NCI-H524 treated with DMSO at 0.1 percent for 48 hours (cell line): ENCODE measurements at regions not wholly inside any gene's neighbourhood (a gene's known extent, or its start where the extent isn't known, plus 50 kb on each side); places are given as distances from the start of the nearest gene placed in this dataset.

Source experiments
- DNase-seq: peaks from one replicate; lab custom pipeline; 2025; lab: John Stamatoyannopoulos, UW

DNA sequence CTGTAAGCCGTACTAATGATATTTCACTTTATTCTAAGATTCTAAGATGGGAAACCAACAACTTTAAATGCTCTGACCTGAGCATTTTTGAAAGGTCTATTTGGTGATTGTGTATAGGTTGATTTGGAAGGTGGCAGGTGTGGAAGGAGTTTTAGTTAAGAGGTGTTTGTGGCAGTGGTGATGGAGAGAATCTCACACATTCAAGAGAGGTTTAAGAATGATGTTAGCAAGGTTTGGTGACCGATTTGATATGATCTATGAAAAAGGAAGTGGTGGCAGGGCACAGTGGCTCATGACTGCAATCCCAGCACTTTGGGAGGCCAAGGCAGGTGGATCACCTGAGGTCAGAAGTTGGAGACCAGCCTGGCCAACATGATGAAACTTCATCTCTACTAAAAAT is 319.2 kb upstream of the CD180 start:
- DNase-seq = no peak

DNA sequence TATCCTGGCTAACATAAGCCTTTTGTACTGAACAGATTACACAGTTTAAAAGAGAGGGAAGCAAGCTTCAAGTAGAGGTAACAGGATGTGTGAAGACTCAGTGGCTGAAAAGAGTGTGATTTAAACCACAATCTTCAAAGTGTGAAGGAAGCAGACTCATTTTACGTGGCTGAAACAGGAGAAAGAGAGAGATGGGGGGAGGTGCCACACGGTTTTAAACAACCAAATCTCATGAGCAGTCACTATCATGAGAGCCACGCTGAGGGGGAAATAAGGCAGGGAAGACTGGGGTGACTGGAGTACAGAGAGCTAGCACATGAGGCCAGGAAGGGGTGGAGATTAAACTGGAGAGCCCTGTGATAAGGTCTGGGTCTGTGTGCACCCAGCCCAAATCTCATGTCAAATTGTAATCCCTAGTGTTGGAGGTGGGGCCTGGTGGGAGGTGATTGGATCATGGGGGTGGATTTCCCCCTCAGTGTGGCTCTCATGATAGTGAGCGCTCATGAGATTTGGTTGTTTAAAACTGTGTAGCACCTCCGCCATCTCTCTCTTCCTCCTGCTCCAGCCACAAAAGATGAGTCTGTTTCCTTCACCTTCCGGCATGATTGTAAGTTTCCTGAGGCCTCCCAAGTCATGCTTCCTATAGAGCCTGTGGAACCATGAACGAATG is 318.6 kb upstream of the CD180 start:
- DNase-seq = no peak

DNA sequence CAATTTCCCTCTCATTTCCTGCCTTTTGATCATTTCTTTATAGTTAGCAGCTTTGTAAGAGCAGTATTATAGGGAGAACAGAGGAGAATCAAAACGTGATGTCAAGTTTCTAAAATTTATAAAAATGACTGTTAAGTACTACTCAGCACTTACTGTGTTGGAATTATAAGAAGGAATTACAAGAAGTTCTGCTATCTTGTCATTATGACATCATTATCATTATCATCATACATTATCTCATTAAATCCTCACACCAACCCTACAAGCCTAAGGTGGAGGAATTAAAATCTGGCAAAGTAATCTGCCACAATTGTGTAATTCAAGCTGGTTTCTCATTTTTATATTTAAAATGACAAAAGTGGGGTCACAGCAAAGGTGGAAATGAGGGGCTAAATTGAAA is 316.2 kb upstream of the CD180 start:
- no peak for DNase-seq

DNA sequence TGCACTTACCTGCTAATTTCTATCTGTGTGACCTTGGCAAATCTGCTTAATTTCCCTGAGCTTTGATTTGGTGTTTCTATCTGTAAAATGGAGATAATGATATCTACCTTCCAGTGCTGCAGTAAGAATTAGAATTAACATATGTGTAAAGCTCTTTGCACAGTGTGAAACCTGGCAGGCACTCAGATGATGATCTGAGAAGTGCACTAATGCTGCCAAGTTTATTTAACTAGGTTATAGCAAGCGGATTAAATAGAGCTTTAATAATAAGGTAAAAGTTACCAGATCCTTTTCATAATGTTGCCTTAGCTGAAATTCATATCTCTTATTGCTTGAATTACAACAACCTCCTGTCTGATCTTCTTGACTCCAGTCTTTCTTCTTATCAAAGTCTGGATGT is 315.3 kb upstream of the CD180 start:
- no peak for DNase-seq

DNA sequence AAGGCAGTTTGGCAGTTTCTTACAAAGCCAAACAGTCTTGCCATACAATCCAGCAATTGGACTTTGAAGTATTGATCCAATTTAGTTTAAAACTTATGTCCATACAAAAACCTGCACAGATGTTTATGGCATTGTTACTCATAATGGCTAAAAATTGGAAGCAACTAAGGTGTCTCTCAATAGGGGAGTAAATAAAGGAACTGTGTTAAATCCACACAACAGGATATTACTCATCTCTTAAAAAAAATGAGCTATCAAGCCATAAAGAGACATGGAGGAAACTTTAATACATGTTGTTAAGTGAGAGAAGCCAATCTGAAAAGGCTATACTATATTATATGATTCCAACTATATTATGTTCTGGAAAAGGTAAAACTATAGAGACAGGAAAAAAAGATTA is 313.6 kb upstream of the CD180 start:
- no peak for DNase-seq

DNA sequence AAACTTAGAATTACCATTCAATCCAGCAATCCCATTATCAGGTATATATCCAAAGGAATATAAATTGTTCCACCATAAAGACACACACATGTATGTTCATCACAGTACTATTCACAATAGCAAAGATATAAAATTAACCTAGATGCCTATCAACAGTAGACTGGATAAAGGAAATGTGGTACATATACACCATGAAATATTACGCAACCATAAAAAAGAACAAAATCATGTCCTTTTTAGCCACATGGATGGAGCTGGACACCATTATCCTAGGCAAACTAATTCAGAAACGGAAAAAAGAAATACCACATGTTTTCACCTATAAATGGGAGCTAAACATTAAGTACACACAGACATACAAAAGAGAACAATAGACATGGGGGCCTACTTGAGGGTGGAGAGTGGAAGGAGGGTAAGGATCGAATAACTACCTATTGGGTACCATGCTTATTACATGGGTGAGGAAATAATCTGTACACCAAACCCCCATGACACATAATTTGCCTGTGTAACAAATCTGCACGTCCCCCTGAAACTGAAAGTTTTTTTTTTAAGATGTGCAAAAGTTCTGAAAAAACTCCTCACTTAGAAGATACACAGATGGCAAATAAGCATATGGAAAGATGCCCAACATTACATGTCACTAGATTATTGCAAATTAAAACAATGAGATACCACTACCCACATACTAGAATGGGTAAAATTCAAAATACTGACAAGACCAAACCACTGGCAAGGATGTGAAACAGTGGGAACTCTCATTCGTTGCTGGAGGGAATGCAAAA is 313.0 kb upstream of the CD180 start:
- DNase-seq = no peak

DNA sequence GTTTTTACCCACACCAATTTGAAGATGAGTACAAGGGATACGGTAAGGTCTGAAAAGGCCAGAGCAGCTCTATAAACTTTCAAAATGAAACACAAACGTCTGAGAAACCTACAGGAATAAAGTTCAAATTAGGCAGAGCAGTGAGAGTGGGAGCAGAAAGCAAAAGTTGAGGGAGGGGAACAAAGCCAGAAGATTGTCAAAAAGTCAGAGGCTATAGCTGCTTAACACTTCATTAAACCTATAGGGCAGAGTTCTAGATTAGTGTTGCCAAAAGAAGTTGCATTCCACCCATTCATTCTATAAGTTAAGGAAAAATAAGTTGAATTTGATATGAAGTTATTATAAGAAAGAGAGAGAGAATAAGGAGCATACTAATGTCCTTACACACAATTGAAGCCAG is 309.6 kb upstream of the CD180 start:
- DNase-seq = no peak

DNA sequence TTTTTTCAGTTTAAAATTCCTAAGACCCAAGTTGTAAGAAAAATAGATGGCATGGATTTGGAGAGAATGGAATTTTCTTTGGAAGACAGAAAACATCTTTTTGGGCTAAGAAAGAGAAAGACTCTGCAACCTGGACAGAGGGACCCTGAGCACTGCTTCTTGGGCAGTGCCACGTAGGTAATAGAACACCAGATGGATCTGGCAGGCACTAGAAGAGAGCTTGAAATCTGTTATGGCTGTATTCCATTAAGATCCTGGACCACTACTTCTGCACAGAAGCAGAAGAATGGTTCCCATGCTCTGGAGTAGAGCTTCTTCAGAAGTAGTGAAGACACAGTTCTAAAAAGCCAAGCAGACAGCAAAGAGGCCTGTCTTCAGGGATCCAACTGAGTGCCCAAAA is 306.4 kb upstream of the CD180 start:
- DNase-seq = no peak

DNA sequence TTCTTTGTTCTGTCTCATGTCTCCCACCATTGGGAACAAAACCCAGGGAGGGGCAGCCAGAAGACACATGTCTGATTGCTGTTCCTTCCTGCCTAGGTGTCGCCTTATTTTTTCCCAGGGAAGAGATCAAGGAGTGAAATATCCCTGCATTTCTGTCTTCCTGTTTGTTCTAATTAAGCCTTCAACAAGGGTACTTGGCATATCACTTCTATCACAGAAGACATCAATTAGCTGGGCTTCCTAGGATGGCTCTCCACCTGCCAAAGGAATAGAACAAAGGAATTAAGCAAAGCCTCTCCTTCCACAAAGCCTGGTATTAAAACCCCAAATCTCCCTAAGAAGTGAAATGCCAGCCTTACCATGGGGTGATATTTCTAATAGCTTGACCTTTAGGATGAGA is 299.5 kb upstream of the CD180 start:
- DNase-seq = no peak

DNA sequence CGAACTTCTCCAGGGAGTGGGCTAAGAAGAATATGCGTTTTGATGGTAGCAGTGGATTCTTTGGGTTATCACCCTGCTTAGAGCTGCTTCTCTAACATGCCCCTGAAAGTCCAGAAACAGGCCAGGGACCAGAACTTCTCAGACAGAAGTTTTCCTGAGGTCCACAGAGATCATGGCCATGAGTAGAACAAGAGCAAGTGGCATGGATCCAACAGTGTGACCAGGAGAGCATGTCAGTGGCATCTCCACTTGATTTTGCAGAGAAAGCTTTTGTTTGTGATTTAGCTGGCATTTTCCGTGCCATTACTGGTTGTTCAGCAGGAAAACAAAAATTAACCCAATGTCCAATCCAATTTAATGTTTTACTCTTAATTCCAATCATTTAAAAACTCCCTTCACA is 298.5 kb upstream of the CD180 start:
- no peak for DNase-seq

DNA sequence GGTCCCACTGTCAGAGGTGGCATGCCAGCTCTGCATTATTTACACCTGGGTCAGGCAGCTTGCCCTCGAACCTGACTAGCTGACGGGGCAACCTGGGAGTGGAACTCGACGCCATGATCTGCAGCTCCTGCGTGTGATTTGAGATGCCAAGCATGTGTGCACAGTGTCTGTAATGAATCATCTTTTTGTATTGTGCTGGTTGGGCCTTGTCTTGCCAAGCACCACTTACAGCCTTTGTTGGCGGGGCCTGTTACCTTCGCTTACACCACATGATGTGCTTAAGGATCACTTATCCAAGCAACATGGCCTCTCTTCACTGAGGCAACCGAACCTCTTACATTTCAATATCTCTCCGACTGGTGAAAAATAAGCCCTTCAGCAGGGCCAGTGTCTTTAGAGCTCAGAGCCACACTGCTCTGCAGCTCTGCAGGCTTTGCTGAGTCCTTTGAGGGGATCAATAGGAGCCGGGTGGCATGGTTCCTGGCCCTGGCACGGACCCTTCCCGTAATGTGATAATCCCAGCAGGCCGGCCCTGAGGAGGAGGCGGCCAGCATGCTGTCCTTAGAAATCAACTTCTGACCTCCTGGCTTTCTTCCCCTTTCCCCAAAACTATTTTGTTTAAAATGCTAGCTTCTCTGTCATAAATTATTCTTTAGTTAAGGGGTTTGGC is 297.7 kb upstream of the CD180 start:
- no peak for DNase-seq

DNA sequence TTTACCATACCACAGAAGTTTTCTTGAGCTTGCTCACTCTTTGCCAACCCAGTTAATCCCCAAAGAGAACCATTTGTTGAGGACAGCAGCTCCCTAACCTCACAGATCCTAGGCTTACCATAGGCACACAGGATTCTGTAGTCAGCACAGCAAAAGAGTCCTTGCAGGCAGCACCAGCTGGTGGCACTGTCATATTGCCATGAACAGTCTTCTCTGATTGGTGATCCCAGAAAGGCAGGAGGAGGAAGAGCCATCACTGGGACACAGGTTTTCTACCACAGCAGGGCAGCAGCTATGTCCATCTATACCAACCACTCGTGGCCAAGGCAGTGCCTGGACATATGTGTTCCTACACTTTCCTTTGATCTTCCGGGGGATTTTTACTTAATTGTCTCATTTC is 297.1 kb upstream of the CD180 start:
- no peak for DNase-seq

DNA sequence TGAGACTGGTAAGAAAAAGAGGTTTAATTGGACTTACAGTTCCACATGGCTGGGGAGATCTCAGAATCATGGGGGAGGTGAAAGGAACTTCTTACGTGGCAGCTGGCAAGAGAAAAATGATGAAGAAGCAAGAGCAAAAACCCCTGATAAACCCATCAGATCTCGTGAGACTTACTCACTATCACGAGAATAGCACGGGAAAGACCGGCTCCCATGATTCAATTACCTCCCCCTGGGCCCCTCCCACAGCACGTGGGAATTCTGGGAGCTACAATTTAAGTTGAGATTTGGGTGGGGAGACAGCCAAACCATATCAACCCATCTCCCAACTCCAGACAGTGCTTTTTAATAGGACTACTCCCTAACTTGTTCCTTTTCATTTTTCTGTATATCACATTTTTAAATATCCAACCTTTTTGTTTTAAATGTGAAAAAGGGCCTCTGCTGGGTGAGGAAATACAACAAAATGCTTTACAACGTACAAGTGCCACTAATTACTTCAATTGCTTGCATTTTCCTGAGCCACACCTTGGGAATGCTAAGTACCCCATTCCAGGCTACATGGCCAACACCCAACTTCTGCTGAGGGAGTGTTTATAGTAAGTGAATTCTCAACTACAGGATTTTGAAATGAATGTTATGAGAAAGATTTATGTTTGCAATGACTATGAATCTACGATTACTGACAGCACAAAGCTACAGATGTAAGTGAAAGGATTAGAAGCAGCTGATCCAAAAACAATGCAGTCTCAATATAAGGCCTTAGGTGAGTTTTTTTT is 294.1 kb upstream of the CD180 start:
- no peak for DNase-seq

DNA sequence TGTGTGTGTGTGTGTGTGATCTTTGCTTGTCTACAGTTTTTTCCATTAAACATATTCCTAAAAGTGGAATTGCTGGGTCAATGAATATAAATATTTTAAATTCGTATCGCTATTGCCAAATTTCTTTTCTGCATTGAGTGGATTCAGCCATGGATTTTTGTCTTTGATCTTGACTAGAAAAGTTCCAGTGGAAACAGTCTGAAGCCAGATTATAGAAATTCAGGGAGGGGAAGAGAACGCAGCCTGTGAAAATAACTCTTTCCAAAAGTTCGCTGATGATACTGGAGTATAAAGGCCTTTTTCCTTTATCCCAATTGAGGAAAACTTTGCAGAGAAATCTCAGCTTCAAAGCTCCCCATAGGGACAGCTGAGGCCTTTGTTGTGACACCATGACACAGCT is 292.3 kb upstream of the CD180 start:
- DNase-seq = no peak

DNA sequence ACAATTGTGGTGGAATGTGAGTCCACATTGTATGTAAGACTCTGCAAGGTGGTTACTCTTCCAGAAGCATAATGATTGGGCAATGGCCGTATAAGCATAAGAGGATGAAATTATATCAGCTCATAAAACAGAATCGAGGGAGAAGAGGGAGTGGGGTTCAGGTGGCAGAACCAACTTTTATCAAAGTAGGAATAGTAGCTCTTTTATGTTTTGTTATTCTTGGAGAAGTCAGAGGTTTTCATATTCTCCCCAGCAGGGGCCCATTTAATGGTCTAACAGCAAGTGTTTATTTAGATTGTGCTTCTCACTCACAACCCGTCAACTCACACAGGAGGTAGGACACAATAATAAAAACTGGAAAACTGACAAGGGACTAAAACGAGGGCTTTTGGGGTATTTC is 291.3 kb upstream of the CD180 start:
- no peak for DNase-seq

DNA sequence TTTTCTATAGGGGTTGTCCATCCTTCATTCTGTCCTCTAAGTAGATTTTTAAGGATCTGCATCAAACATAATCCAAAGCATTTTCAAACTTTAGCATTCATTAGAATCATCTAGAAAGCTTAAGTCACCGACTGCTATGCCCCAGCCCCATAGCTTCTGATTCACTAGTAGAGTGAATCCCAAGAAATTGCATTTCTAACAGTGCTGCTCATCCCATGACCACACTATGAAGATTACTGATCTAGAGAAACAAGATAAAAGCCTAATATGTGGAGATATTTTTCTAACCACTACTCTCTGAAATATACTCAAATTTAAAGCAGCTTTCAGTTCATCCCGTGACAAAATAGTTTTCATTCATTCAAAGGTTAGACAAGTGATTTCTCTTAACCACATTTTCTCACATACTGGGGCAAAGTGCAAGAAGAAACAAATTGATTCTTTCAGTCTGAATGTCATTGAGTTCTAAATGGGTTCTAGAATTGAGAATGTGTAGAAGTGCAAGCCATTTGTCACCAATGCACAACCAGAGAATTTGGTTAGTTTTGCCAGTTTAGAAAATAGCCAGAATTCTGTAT is 286.9 kb upstream of the CD180 start:
- DNase-seq = no peak

DNA sequence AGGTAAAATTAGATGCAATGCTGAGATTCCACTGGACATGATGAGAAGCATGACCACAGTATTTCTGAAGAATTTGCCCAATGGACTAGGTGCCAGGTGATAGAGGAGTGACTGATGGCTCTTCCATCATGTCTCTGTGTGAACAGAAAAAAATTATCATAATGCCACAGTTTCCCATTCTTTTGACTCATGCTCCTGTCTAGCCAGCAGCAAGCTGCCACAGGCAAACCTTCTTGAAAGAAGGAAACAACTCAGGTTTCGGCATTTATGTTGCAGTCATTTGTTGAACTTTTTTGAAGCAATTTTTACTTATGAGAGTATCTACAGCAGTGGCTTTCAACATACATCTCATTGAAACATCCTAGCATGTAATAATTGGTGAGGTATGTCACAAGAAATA is 284.8 kb upstream of the CD180 start:
- no peak for DNase-seq

DNA sequence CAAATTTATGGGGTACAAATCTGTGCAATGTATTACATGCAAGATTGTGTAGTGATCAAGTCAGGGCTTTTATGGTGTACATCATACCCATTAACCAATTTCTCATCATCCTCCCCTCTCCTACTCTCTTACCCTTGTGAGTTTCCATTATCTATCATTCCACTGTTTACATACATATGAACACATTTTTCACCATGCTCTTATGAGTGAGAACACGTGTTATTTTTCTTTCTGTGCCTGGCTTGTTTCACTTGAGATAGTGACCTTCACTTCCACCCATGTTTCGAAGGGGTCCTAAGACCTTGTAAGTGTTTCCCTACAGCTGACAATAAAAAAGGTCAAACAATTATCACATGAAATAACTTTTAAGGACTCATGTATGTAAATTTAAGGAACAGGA is 281.7 kb upstream of the CD180 start:
- DNase-seq = no peak

DNA sequence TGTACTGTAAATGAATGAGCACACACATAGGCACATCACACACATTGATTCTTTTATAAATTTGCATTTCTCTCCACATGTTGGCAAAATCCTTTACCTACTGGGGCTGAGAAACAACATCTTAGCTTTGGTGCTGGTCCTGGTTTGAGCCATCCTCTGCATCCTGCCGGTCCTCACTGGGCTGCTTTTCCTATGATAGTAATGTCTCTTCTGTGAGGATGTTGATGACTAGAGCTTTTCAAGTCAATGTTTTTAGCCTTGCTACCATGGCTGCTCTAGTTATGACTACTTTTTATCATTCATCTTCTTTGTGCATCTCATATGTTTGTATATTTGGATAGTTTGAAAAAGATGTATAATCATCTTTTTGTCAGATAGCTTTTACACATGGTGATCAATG is 280.4 kb upstream of the CD180 start:
- no peak for DNase-seq

DNA sequence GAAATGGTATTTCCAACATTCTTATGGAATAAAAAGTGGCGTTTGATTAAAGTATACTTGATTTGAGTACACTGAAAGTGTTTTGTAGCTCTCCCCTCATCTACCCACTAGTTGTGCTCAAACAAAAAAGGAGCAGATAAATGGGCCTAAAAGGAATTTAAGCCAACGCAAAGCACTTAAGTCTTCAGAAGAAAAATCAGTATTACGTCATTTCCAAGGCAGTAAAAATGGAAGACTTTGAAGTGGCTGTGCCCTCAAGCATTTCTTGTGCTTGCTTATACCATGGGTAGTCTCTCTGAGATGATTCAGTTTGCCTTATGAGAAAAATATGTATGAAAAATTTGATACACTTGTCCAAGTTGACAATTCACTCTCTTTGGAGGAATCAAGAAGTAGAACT is 279.9 kb upstream of the CD180 start:
- no peak for DNase-seq

DNA sequence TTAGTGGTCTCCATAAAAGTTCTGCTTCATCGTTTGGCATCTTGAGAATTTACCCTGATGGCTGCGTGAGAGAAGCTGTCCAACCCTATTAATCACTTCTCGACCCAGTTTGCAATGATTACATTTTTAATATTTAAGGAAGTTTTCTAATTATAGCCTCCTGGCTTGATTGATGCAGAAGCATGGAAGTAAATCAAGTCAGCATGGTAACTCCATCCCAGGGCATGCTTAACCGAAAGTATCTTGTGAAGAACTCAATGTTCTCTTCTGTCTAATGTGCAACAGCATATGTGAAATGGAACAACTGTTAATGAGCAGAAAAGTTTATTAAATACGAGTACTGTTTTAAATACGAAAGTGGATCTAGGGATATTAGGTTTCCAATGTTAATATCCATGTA is 278.9 kb upstream of the CD180 start:
- no peak for DNase-seq

DNA sequence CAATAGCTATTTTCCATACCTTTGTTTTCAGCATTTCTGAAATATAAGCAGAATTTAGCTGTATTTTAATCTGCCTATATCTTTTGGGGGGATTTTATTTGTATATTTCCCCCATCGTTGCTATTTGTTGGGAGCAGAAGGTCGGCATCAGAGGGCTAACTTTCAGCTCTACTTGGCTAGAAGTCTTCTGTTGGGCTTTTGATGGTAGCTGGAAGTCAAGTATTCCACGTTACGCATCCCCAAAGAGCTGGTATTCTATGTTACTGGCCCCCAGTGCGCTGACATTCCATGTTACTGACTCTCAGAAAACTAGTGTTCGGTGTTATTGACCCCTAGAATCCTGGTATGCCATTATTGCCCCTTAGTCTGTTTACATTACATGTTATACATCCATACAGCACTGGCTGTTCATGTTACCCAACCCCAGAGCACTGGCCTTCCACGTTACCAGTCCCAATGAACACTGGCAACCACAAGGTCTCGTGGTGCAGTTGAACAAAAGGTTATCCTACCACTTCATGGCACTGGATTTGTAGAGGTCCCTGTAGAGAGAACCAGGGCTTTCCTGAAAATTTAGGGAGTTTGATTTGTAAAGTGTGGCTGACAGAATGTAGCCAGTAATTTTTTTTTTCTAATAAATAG is 278.1 kb upstream of the CD180 start:
- DNase-seq = no peak
